H1 (cell line): ENCODE measurements at regions not wholly inside any gene's neighbourhood (a gene's known extent, or its start where the extent isn't known, plus 50 kb on each side); places are given as distances from the start of the nearest gene placed in this dataset.

Experiments used
- CREB1 ChIP-seq: IDR thresholded peaks from 2 replicates; pipeline ENCODE4 v1.6.1; 2012; ENCODE audit warnings: inconsistent platforms
- EP300 ChIP-seq, 2 experiments: IDR thresholded peaks; 1 replicate in 1 of 2; 2 replicates in 1 of 2; pipeline ENCODE4 v1.6.1; 2011 to 2012; ENCODE audit warnings: low read depth in 2 of 2, low read length in 2 of 2, mild to moderate bottlenecking in 2 of 2, borderline replicate concordance in 1 of 2, inconsistent platforms in 1 of 2, moderate library complexity in 1 of 2
- HDAC2 ChIP-seq, 2 experiments: fragments of 300-600 bp in 1 of 2; sonication (generic) in 1 of 2; IDR thresholded peaks; 2 replicates each; pipeline ENCODE4 v1.6.1; 2011 to 2012; ENCODE audit warnings: low read depth in 2 of 2, low read length in 2 of 2, mild to moderate bottlenecking in 2 of 2, moderate library complexity in 2 of 2, borderline replicate concordance in 1 of 2, inconsistent platforms in 1 of 2
- JUN ChIP-seq: IDR thresholded peaks from 2 replicates; pipeline ENCODE4 v1.6.1; 2011; ENCODE audit warnings: low read depth, mild to moderate bottlenecking, improper control_type of control experiment, low read length
- POLR2AphosphoS5 ChIP-seq: IDR thresholded peaks from 2 replicates; pipeline ENCODE4 v1.6.1; 2011; ENCODE audit warnings: low read depth, low read length
- TF ChIP-seq, protein P1 (sequence below): fragments of 300-600 bp; sonication (generic); IDR thresholded peaks from 2 replicates; pipeline ENCODE4 v1.7.1; 2012; ENCODE audit warnings: low read length, moderate library complexity, mild to moderate bottlenecking, inconsistent platforms; ENCODE audit not compliant: insufficient replicate concordance
- TF ChIP-seq, protein P2 (sequence below): IDR thresholded peaks from 2 replicates; pipeline ENCODE4 v1.6.1; 2012; ENCODE audit warnings: inconsistent platforms

DNA sequence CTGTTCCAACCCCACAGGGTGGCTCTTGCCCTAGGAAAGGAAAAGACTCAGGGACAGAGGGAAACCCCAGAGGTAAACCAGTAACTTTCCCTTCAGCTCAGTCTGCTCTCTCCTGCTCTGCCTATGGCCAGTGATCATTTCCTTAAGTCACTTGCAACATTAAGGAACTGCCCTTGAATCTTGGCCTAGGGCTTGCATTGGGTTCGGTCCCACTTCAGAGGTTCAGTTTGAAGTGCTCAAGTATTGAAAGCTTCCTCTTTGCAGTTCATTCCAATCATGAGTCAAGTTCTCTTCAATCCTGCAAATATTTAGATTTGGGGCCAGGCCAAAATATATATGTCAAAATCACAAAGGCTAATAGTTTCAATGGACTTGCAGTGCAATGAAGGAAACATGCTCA lies 97.7 kb upstream of the IRF2BP2 start (continued):
- TF ChIP-seq, protein P1, sequence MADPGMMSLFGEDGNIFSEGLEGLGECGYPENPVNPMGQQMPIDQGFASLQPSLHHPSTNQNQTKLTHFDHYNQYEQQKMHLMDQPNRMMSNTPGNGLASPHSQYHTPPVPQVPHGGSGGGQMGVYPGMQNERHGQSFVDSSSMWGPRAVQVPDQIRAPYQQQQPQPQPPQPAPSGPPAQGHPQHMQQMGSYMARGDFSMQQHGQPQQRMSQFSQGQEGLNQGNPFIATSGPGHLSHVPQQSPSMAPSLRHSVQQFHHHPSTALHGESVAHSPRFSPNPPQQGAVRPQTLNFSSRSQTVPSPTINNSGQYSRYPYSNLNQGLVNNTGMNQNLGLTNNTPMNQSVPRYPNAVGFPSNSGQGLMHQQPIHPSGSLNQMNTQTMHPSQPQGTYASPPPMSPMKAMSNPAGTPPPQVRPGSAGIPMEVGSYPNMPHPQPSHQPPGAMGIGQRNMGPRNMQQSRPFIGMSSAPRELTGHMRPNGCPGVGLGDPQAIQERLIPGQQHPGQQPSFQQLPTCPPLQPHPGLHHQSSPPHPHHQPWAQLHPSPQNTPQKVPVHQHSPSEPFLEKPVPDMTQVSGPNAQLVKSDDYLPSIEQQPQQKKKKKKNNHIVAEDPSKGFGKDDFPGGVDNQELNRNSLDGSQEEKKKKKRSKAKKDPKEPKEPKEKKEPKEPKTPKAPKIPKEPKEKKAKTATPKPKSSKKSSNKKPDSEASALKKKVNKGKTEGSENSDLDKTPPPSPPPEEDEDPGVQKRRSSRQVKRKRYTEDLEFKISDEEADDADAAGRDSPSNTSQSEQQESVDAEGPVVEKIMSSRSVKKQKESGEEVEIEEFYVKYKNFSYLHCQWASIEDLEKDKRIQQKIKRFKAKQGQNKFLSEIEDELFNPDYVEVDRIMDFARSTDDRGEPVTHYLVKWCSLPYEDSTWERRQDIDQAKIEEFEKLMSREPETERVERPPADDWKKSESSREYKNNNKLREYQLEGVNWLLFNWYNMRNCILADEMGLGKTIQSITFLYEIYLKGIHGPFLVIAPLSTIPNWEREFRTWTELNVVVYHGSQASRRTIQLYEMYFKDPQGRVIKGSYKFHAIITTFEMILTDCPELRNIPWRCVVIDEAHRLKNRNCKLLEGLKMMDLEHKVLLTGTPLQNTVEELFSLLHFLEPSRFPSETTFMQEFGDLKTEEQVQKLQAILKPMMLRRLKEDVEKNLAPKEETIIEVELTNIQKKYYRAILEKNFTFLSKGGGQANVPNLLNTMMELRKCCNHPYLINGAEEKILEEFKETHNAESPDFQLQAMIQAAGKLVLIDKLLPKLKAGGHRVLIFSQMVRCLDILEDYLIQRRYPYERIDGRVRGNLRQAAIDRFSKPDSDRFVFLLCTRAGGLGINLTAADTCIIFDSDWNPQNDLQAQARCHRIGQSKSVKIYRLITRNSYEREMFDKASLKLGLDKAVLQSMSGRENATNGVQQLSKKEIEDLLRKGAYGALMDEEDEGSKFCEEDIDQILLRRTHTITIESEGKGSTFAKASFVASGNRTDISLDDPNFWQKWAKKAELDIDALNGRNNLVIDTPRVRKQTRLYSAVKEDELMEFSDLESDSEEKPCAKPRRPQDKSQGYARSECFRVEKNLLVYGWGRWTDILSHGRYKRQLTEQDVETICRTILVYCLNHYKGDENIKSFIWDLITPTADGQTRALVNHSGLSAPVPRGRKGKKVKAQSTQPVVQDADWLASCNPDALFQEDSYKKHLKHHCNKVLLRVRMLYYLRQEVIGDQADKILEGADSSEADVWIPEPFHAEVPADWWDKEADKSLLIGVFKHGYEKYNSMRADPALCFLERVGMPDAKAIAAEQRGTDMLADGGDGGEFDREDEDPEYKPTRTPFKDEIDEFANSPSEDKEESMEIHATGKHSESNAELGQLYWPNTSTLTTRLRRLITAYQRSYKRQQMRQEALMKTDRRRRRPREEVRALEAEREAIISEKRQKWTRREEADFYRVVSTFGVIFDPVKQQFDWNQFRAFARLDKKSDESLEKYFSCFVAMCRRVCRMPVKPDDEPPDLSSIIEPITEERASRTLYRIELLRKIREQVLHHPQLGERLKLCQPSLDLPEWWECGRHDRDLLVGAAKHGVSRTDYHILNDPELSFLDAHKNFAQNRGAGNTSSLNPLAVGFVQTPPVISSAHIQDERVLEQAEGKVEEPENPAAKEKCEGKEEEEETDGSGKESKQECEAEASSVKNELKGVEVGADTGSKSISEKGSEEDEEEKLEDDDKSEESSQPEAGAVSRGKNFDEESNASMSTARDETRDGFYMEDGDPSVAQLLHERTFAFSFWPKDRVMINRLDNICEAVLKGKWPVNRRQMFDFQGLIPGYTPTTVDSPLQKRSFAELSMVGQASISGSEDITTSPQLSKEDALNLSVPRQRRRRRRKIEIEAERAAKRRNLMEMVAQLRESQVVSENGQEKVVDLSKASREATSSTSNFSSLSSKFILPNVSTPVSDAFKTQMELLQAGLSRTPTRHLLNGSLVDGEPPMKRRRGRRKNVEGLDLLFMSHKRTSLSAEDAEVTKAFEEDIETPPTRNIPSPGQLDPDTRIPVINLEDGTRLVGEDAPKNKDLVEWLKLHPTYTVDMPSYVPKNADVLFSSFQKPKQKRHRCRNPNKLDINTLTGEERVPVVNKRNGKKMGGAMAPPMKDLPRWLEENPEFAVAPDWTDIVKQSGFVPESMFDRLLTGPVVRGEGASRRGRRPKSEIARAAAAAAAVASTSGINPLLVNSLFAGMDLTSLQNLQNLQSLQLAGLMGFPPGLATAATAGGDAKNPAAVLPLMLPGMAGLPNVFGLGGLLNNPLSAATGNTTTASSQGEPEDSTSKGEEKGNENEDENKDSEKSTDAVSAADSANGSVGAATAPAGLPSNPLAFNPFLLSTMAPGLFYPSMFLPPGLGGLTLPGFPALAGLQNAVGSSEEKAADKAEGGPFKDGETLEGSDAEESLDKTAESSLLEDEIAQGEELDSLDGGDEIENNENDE, result no peak
- TF ChIP-seq HDAC2 (IDR thresholded peaks at IDR 0.05; ENCODE audit: borderline replicate concordance in 1 of 2, low read depth in 2 of 2, low read length in 2 of 2) (no peak), POLR2AphosphoS5 (no peak), JUN (no peak), EP300 (IDR thresholded peaks at IDR 0.05; ENCODE audit: borderline replicate concordance in 1 of 2, low read depth in 2 of 2, low read length in 2 of 2) (no peak), CREB1 (no peak)
- TF ChIP-seq, protein P2, sequence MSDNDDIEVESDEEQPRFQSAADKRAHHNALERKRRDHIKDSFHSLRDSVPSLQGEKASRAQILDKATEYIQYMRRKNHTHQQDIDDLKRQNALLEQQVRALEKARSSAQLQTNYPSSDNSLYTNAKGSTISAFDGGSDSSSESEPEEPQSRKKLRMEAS, result no peak
- TF ChIP-seq, all 59 proteins: peak for 0
